Glutamatergic neuron (in vitro differentiated cells): ENCODE measurements at regions not wholly inside any gene's neighbourhood (a gene's known extent, or its start where the extent isn't known, plus 50 kb on each side); places are given as distances from the start of the nearest gene placed in this dataset.
A peak's percentile ranks its signal among the peaks of the same experiment; 100 is the strongest.

Experiments used
- DNase-seq: peaks from one replicate; pipeline ENCODE4 v3.0.0; 2022
- H3K27ac Mint-ChIP-seq: one replicate; pipeline ENCODE4 v1.8.0; 2020; ENCODE audit warnings: mild to moderate bottlenecking, mixed read lengths, inconsistent platforms; ENCODE audit not compliant: unreplicated experiment
- H3K27me3 Mint-ChIP-seq: one replicate; pipeline ENCODE4 v1.8.0; 2020; ENCODE audit warnings: mild to moderate bottlenecking, moderate library complexity, mixed read lengths, inconsistent platforms; ENCODE audit not compliant: unreplicated experiment
- H3K36me3 Mint-ChIP-seq: one replicate; pipeline ENCODE4 v1.8.0; 2020; ENCODE audit warnings: mild to moderate bottlenecking, mixed read lengths, inconsistent platforms; ENCODE audit not compliant: unreplicated experiment
- H3K4me1 Mint-ChIP-seq: one replicate; pipeline ENCODE4 v1.8.0; 2020; ENCODE audit warnings: mild to moderate bottlenecking, low read depth, mixed read lengths, inconsistent platforms; ENCODE audit not compliant: unreplicated experiment
- H3K4me3 Mint-ChIP-seq: one replicate; pipeline ENCODE4 v1.8.0; 2020; ENCODE audit warnings: mild to moderate bottlenecking, mixed read lengths, inconsistent platforms; ENCODE audit not compliant: unreplicated experiment
- H3K9me3 Mint-ChIP-seq: one replicate; pipeline ENCODE4 v1.8.0; 2020; ENCODE audit warnings: mild to moderate bottlenecking, moderate library complexity, mixed read lengths, inconsistent platforms; ENCODE audit not compliant: unreplicated experiment
- CTCF ChIP-seq: fragments of 200-600 bp; sonication (generic); IDR thresholded peaks from one replicate; pipeline ENCODE4 v1.5.0; 2021; ENCODE audit not compliant: partially characterized antibody, unreplicated experiment

- peaks cover 2% of the 10 kb centered on the region for H3K9me3 Mint-ChIP-seq
- no peaks in the 10 kb centered on the region for H3K36me3 Mint-ChIP-seq
- DNase-seq, result no peak
- no peak overlapping the region for H3K4me3 Mint-ChIP-seq
- H3K27ac Mint-ChIP-seq, result no peak overlapping the region
- TF ChIP-seq CTCF, result no peak
- peaks cover 2% of the 10 kb centered on the region for H3K27me3 Mint-ChIP-seq
- H3K4me1 Mint-ChIP-seq, result no peaks in the 10 kb centered on the region
Observed at GRCh38 chr6:135740580-135740979, 110.9 kb upstream of the PDE7B start.

GRCh38 chr6:135743476-135743875 lies 108.0 kb upstream of the PDE7B start:
- Mint-ChIP-seq H3K27ac (no peak overlapping the region), H3K4me1 (no peaks in the 10 kb centered on the region), H3K36me3 (no peaks in the 10 kb centered on the region), H3K4me3 (no peak overlapping the region), H3K27me3 (no peaks in the 10 kb centered on the region), H3K9me3 (no peaks in the 10 kb centered on the region)
- TF ChIP-seq CTCF, result peak; percentile 31
- DNase-seq, result no peak

GRCh38 chr6:135748189-135748588 lies 103.3 kb upstream of the PDE7B start:
- Mint-ChIP-seq H3K36me3 (no peaks in the 10 kb centered on the region), H3K27me3 (no peaks in the 10 kb centered on the region), H3K27ac (no peak overlapping the region), H3K4me3 (no peak overlapping the region), H3K4me1 (no peaks in the 10 kb centered on the region), H3K9me3 (no peaks in the 10 kb centered on the region)
- no peak for TF ChIP-seq CTCF
- DNase-seq, result no peak

GRCh38 chr6:135750081-135750480 lies 101.4 kb upstream of the PDE7B start:
- Mint-ChIP-seq H3K27ac (no peak overlapping the region), H3K36me3 (no peaks in the 10 kb centered on the region)

GRCh38 chr6:135753196-135753595 lies 98.3 kb upstream of the PDE7B start:
- Mint-ChIP-seq H3K4me1 (no peaks in the 10 kb centered on the region), H3K36me3 (no peaks in the 10 kb centered on the region), H3K27ac (no peak overlapping the region), H3K27me3 (no peaks in the 10 kb centered on the region), H3K9me3 (no peaks in the 10 kb centered on the region), H3K4me3 (no peak overlapping the region)
- DNase-seq, result no peak
- TF ChIP-seq CTCF, result no peak

More at GRCh38 chr6:135750081-135750480, 101.4 kb upstream of the PDE7B start:
- TF ChIP-seq CTCF, result no peak
- Mint-ChIP-seq H3K4me3 (no peak overlapping the region), H3K4me1 (no peaks in the 10 kb centered on the region), H3K27me3 (no peaks in the 10 kb centered on the region), H3K9me3 (no peaks in the 10 kb centered on the region)
- no peak for DNase-seq
